Fibroblast of gingiva (primary cell): ENCODE measurements at regions not wholly inside any gene's neighbourhood (a gene's known extent, or its start where the extent isn't known, plus 50 kb on each side); places are given as distances from the start of the nearest gene placed in this dataset.

Source experiments
- DNase-seq: peaks from one replicate; pipeline ENCODE4 v3.0.0-alpha.2; 2011; ENCODE audit warnings: low read depth

DNA sequence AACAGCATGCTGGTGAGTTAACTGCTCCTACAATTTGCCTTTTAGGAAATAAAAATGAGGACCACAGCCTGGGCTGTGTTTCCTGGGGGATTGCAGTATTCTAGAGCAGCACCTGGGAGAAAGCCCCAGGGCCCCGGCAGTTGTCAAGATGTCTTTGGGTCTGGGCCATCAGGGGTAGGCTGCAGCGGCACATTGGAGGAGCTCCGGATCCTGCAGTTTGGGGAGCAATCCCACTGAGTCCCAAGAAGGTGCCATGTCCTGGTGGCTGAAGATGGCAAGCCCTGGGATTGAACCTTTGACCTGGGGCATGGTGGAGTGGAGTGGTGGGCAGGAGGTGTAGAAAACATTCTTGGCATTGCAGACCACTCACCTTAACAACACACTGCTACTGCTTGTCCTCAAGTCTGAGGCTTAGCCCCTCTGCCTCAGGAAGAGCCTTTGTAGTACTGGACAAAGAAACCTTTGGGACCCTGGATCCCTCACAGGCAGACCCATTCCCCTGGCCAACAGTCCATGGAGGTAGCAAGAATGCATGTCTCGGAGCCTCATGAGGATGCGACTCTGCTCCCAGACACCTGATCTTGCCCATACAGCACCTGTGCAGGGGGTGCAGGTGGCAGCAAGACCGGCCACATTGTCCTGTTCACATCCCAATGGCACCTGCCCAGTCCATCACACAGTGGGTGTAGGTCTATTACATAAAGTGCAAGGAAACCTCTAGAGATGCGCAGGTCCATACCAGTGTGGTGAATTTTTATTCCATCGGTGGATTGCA lies 159.1 kb upstream of the IRX2 start:
- DNase-seq, result no peak

DNA sequence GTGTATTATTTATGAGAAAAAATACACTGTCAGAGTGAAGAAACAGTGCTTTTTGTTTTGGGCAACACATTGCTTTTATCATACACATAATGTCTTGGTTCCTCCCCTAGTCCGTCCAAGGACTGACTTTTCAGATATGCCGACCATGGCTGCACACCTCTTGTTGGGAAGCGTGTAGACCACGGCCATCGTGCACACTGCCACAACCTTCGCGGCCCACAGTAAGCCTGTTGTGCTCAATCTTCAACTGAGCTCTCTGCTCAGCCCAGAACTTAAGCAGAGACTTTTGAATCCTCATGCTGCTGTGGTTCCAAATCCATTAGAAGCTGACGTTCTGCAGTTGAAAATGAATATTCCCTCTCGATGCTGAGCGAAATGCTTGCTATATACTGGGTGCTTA lies 157.6 kb upstream of the IRX2 start:
- no peak for DNase-seq

DNA sequence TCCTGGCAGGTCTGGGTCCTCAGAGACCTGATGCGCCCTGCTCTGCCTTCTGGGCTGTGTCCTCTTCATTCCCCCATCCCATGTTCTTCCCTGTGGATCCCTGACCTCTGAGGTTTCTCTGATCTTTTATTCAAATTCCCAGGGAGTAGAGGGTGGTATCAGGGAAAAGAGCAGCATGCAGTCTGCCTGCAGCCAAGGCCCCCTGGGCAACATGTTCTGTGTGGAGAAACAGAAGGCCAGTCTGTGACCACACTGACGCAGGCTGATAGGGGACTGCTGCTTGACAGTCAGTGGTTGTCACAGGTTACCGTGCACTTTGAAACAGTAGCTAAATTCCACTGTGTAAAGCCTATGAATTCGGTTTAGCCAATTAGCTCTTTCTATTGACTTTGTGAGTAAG lies 156.6 kb upstream of the IRX2 start:
- no peak for DNase-seq

DNA sequence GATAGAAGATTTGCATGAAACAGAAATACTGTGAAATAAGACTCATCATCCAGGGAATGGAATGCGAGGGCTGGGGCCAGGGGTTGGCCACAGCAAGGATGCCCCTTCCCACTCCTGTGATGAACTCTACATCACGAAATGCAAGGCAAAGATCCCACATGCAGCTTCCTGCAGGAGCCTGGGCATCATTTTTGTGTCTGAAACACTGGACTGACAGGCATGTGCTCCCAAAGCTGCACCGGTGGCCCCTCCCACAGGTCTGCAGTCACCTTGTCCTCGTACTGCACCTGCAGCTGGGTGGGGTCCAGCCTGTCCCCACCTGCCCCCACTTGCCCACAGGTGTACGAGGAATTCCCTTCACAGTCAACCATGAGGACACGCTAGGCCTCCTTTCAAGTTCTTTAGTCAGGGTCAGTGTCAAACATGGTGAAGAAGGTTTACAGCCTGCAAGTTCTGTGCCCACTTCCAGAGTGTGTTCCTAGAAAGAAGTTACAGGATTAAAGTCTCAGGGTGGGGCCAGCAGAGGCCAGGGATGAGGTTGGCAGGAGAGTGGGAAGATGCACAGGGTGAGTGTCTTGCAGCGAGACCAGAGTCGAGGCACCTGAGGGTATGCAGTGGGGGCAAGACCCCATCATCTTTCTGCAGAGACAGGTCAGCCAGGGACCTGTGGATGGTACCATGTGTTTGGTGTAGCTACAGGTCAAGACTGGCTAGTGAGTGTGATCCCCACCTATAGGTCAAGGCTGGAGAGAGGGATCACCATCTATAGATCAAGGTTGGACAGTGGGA lies 155.0 kb upstream of the IRX2 start:
- DNase-seq, result no peak

DNA sequence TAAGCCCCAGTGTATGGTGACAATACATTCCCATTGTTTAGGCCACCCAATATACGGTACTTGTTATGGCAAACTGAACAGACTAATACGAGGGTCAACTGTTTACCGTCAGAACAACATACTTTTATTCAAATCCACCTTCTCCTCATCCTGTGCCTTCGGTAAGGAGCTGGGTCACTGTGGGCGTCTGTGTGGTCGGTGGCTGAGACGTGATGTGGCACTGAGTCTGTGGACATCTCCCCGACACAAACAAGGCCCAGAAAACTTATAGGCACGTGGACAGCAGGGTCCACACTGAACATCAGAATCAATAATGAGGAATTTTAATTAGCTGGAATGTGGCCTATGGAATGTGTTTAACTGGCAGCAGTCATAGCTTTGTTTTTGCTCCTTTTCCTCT lies 154.3 kb upstream of the IRX2 start:
- no peak for DNase-seq

DNA sequence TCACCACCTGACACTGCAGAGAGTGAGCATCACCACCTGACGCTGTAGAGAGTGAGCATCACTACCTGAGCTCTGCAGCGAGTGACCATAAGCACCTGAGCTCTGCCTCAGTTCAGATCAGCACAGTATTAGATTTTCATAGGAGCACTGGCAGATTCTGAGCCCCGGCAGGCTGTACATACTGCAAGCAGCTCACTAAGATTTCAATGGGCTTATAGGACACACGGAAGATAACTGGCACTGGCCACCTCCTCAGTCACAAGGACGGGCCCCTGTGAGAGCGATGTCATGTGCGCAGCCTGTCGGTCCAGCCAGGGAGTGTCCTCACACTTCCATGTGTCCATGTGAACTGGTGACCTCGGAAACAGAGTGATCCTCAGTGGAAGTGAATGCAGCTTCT lies 153.5 kb upstream of the IRX2 start:
- DNase-seq, result no peak

DNA sequence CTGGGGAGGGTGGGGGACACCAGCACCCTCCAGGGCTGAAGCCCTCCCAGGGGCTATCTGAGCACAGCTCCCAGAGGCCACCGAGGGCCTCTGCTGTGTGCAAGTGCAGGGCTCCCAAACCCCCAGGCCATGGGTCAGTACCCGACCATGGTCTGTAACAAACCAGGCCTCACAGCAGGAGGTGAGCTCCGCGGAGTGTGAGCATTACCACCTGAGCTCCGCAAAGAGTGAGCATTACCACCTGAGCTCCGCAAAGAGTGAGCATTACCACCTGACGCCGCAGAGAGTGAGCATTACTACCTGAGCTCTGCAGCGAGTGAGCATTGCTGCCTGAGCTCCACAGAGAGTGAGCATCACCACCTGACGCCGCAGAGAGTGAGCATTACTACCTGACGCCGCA lies 152.9 kb upstream of the IRX2 start:
- DNase-seq, result no peak

DNA sequence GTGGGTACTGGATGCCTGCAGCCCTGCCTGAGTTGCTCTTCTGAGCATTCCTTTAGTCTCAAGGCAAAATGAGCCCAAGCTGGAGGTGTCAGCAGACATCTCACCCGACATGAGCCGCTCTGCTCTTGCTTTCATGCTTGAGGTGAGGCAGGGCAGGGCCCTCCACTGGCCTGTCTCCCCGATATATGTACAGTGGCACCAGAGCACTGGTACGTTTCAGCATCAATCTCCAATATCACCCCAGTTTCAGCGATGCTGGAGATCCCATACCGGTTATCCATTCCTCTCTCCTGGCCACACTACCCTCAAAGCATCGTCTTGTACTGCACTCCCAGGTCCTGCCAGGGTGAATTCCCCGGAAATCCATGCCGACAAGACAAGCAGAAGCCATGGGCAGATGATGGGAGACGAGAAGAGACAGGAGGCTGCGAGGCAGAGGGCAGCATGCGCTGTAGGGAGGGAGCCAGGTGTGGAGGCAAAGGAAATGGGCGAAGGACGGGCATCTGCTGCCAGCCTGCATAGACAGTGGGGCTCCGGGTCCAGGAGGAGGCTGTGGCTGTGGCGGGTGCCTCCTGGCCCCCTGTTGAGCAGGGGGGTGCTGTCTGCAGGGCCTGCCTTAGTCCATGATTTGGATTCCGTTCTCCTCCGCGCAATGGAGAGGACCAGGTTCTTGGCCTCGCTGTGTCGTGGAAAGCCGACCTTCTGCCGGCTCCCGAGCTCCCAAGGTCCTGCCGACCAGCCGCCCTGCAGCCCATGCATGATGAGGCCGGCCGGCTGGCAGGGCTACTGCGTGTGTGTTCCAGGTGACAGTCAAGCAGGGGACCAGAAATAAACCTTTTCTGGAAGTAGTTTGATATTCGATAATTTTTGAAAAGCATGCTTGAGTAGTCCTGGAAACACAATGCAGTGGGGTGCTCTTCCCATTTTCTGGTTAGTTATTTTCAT lies 152.2 kb upstream of the IRX2 start:
- DNase-seq, result no peak

DNA sequence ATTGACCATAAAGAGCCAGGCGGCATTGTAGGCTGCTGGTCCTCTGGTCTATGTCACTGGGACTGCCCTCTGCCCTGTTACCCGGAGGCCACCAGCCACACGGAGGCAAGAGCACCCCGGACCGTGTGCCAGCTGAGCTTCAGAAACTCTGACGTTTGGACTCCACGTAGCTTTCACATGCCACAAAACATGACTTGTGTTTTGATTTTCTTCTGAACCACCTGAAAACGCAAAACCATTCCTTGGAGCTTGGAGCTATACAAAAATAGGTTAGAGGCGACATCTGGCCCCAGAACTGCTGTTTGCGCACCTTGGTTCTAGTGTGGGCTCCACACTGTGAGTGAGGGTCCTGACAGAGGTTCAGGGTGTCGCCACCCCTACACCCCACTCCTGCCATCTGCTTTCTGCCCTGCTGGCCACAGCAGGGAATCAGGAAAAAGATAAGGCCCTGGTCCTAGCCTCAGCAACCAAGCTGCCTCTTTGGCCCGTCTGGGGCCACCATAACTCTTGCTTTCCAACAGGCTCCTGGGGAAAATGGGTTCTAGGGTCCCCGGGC lies 151.3 kb upstream of the IRX2 start:
- DNase-seq, result no peak

DNA sequence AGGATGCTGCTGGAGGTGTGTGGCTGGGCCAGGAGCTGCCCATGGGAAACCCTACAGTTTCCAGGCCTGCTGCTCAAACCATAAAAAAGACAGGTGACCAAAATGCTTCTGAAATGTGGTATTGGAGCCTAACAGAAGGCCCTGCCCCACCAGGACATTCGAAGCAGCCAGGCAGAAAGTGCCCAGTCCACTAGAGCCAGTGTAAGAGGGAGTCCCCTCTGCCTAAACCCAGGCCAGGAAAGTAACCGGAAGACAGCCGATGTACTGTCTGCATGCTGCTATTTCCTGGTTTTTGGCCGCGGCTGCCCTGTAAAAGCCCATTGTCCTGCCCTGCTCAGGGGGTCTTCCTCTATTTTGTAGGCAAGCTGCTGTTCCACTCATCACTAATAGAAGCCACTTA lies 150.7 kb upstream of the IRX2 start:
- DNase-seq, result no peak

DNA sequence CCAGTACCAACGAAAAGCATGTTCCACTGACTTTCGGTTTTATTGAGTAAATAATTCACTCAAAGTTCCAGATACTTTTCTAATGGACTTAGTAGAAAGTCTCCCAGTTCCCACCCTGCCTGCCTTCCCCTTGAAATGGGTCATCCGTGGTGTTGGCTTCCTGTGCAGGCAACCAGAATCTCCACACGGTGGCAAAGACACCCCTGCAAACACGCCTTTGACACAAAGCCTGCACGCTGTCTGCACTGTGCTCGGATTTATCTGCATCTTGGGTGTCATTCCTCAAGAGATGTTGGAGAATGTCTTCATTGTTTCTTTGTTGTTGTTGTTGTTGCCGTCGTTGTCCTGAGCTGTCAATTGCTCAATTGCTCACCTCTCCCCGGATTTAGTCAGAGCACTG lies 150.0 kb upstream of the IRX2 start:
- DNase-seq, result no peak

DNA sequence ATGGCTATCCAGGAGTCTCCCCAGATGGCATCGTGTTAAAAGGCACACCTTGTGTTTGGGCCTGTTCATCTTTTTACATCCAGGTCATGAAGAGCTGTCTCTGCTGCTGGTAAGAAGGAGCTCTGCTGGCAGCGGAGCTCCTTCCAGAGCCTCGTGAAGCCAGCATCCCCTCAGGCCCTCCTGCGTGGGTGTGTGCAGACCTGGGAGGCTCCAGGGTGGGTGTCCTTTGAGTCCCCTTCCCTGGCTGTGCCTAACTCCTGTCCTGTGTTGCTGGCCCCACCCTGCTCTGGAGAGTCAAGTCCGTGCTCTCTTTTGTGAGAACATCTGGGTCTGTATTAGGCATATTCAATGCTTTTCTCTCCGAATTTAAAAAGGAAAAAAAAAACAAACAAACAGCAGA lies 149.6 kb upstream of the IRX2 start:
- no peak for DNase-seq

DNA sequence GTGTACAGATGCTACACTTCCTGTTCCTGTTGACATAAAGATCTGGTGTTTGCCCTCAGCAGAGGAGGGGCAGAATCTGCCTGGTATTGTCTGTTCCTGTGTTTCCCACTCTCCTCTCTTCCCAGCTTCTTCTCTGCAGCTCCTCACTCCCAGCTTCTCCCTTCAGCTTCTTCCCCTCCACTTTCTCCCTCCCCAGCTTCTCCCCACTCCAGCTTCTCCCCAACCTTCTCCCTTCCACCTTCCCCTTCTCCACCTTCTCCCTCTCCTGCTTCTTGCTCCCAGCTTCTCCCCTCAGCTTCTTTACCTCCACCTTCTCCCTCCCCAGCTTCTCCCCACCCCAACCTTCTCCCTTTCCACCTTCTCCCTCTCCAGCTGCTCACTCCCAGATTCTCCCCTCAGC lies 148.9 kb upstream of the IRX2 start:
- DNase-seq, result no peak

DNA sequence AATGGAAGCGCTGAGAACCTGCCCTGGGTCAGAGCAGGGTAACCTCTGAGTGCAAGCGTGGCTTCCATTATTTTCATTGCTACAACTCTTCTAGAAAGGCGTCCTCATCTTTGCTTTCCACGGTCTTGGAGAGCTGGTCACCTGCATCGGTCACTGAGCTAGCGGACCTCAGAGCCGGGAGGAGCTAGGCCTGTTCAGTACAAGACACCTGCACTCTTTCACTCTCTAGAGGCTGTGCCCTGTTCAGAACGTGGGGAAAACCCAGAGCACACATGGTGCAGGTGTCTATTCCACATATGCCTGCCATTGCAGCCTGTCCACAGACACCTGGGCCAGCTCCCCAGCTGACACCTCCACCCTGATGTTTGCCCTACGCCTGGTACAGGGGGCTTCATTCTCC lies 147.8 kb upstream of the IRX2 start:
- no peak for DNase-seq

DNA sequence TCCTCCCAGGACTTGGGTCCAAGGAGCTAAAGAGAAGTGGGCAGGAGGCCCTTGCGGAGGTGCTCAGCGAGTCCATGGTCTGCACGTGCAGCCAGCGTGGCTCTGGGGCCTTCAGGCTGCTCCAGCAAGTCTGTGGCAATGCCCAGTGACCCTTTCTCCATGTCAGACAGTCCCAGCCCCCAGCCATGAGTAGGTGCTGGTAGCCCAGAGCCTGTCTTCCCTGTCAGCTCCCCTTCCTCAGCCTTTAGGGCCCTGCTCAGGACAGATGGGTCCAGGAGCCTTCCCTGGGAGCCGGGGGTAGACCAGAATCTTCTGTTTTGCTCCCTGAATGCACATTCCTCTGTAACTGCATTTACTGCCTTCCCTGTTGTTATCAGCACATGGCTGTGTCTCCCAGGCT lies 147.2 kb upstream of the IRX2 start:
- DNase-seq, result no peak

DNA sequence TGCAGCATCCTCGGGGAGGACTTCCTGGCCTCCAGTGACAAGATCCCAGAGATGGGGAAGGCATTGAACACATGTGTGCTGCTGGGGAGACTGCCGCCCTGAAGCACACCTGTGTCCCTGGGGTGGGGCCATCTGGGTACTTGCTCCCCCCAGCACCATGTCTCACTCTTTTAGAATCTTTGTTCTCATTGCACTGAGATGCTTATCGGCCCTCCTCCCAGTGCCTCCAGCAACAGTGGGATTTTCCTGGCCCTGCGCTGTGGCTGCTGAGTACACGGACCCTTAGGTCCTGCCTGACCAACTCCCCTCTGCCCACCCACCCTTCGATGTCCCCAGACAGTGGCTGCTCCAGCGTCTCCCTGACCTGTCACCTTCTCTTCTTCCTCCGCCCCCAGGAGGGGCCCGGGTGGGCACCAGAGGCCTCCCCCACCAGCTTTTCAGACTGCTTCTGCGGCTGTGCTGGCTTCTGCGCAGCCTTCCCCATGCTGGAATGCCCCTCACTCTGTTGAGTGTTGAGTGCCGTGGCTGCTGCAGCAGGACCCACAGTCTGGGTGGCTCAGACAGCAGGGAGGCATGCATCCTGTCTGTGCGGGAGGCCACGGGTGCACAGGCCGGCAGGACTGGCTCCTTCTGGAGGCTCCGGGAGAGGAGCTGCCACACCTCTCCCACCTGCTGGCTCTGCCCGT lies 145.9 kb upstream of the IRX2 start:
- DNase-seq, result no peak

DNA sequence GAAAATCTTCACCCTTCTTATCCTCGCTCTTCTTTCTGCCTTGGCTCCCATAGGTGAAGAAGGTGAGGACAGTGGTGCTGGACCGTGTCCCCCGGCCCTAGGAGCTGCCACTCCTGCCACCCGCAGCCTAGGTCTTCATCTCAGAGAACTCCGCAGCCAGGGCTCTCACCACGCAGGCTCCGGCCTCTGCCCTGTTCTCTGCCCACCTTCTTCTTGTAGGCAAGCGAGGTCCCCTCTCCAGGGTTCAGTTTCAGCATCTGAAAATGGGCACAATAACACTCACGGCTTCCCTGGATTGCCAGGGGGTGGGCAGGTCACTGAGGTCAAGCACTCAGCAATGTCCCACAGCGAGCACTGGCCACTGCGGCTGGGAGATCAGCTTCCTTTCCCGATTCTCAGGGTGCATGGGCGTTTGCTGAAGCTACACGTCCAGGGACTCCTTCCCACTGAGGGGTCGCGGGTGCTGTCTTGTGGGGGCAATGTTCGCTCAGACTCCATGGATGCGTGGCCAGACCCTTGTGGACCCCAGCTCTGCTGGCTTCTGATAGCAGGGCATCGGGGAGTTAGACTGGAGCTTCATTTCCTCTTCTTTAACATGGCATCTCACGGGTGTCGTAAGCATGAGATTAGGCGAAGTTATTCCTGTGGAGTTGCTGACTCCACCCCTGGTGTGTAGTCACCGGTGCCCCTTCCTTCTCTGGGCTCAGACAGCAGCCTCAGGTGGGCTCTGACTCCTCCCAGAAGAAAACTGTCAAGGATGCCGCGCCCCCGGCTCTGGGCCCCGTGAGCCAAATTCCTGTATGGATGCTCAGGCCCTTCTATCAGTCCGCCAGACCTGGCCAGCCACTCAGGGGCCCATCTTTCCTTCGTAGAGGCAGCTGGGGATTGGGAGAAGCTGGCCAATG lies 145.1 kb upstream of the IRX2 start:
- DNase-seq, result no peak

DNA sequence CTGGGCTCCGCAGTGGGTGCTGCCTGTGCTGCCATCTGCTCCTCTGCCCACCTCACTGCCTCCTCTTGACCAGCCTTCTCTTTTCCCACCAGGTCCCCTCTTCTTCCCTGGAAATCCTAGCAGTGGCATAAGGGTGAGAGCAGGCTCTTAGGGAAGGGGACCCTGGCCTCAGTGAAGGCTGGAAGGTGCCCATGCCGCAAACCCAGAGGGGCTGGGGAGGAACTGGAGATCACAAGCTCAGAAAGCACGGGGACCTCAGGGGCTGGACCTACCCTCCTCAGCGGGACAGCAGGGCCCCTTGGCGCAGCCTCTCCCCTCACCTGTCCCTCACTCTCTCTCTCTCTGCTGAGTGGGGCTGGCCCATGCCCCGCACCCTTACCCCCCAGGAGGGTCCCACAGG lies 144.4 kb upstream of the IRX2 start:
- DNase-seq, result no peak

DNA sequence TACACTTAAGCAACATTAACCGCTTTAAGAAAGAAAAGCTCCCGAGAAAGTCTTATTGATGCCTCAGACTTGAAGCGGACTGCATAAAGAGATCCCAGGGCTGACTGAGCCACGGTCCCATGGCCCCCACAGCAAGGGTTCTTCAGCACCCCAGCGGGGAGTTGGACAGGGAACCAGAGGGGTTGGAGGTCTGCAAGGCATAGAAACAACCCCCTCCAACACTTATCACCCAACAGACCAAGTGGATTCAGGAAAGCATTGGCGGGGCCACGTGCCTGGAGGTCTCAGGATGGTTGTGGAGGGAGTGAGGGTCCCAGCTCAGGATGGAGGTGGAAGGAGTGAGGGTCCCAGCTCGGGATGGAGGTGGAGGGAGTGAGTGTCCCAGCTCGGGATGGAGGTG lies 143.7 kb upstream of the IRX2 start:
- DNase-seq, result no peak

DNA sequence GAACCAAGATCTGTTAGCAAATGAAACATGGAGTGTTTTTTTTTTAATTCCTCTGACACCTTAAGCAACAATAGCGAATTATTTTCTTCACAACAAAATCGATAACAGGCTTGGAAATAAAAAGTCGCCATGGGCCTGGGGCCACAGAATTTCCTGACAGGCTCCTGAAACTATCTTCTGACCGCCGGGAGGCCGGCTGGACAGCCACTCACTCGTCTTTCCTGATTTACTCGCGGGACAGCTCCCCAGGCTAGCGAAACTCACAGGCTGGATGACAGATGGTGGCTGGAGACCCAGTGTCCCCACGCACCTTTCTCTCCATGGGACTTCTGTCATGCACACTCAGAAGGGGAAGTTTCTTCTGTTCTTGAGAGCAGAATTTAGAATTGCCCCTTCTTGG lies 143.3 kb upstream of the IRX2 start:
- DNase-seq, result no peak

DNA sequence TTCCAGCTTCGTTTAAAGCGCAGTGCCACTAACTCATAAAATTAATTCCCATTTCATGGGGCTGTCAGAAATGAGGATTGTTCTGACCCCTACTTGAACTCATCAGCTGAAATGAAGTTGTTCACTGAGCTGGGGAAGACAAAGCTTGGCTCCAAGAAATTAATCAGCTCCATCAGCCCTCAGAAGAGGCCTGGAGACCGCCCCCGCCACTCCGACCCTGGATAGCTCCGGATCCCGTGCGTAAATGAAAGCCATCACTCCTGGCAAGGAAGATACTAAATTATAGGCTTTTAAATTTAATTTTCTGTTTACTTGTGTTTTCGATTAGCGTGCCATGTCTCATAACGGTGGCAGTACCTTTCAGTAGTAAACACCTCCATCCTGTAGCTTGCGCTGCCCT lies 142.8 kb upstream of the IRX2 start:
- no peak for DNase-seq
